Trophoblast cell (in vitro differentiated cells and primary cell): ENCODE measurements at regions not wholly inside any gene's neighbourhood (a gene's known extent, or its start where the extent isn't known, plus 50 kb on each side); places are given as distances from the start of the nearest gene placed in this dataset.

ENCODE experiments used
- DNase-seq, 2 donors: peaks; one replicate each; pipeline ENCODE4 v3.0.0-alpha.2; 2016
- H2AFZ ChIP-seq: 2 replicates; pipeline ENCODE4 v1.6.1; 2013; ENCODE audit warnings: low read length, moderate library complexity, mild to moderate bottlenecking; ENCODE audit not compliant: insufficient read depth, poor library complexity
- H2AK5ac ChIP-seq: 2 replicates; pipeline ENCODE4 v1.6.1; 2013; ENCODE audit warnings: mild to moderate bottlenecking, low read length
- H2BK120ac ChIP-seq: 2 replicates; pipeline ENCODE4 v1.6.1; 2013; ENCODE audit warnings: low read length, mild to moderate bottlenecking, moderate library complexity; ENCODE audit not compliant: insufficient read depth, poor library complexity
- H2BK12ac ChIP-seq: 2 replicates; pipeline ENCODE4 v1.6.1; 2013; ENCODE audit warnings: mild to moderate bottlenecking, low read length, moderate library complexity
- H2BK5ac ChIP-seq: 2 replicates; pipeline ENCODE4 v1.6.1; 2013; ENCODE audit warnings: low read length, low read depth, moderate library complexity, mild to moderate bottlenecking; ENCODE audit not compliant: poor library complexity
- H3K14ac ChIP-seq: 2 replicates; pipeline ENCODE4 v1.6.1; 2013; ENCODE audit warnings: mild to moderate bottlenecking, low read length
- H3K18ac ChIP-seq: 2 replicates; pipeline ENCODE4 v1.6.1; 2013; ENCODE audit warnings: mild to moderate bottlenecking, low read length
- H3K23ac ChIP-seq: 2 replicates; pipeline ENCODE4 v1.6.1; 2013; ENCODE audit warnings: low read length
- H3K27ac ChIP-seq: 2 replicates; pipeline ENCODE4 v1.5.1; 2013; ENCODE audit warnings: low read depth, mild to moderate bottlenecking, inconsistent platforms, low read length, moderate library complexity
- H3K27me3 ChIP-seq: 2 replicates; pipeline ENCODE4 v1.6.1; 2013; ENCODE audit warnings: inconsistent platforms, mild to moderate bottlenecking, low read length, moderate library complexity; ENCODE audit not compliant: insufficient read depth
- H3K36me3 ChIP-seq, 2 experiments: 1 replicate in 1 of 2; 2 replicates in 1 of 2; pipeline ENCODE4 v1.6.1; 2013; ENCODE audit warnings: low read length in 2 of 2, mild to moderate bottlenecking in 2 of 2, moderate library complexity in 1 of 2; ENCODE audit not compliant: insufficient read depth in 2 of 2, control insufficient read depth in 1 of 2
- H3K4ac ChIP-seq: 2 replicates; pipeline ENCODE4 v1.6.1; 2013; ENCODE audit warnings: low read depth, mild to moderate bottlenecking, low read length, moderate library complexity
- H3K4me1 ChIP-seq, 2 experiments: 1 replicate in 1 of 2; 2 replicates in 1 of 2; pipeline ENCODE4 v1.6.1; 2013; ENCODE audit warnings: low read length in 2 of 2, mild to moderate bottlenecking in 2 of 2, moderate library complexity in 1 of 2; ENCODE audit not compliant: insufficient read depth in 2 of 2, control insufficient read depth in 1 of 2
- H3K4me2 ChIP-seq: 2 replicates; pipeline ENCODE4 v1.6.1; 2013; ENCODE audit warnings: inconsistent platforms, mild to moderate bottlenecking, low read length, moderate library complexity
- H3K4me3 ChIP-seq: 2 replicates; pipeline ENCODE4 v1.5.1; 2013; ENCODE audit warnings: mild to moderate bottlenecking, low read depth, low read length, inconsistent platforms
- H3K79me1 ChIP-seq: one replicate; pipeline ENCODE4 v1.6.1; 2013; ENCODE audit warnings: low read length
- H3K79me2 ChIP-seq: 2 replicates; pipeline ENCODE4 v1.6.1; 2013; ENCODE audit warnings: low read length, mild to moderate bottlenecking; ENCODE audit not compliant: control insufficient read depth, insufficient read depth, poor library complexity
- H3K9ac ChIP-seq: 2 replicates; pipeline ENCODE4 v1.6.1; 2013; ENCODE audit warnings: mild to moderate bottlenecking, low read length
- H3K9me3 ChIP-seq: 2 replicates; pipeline ENCODE4 v1.6.1; 2013; ENCODE audit warnings: low read depth, mild to moderate bottlenecking, control low read depth, inconsistent platforms, low read length; ENCODE audit not compliant: insufficient read depth
- H4K12ac ChIP-seq: 2 replicates; pipeline ENCODE4 v1.6.1; 2013; ENCODE audit warnings: low read depth, mild to moderate bottlenecking, low read length, moderate library complexity
- H4K8ac ChIP-seq: 2 replicates; pipeline ENCODE4 v1.6.1; 2013; ENCODE audit warnings: low read depth, mild to moderate bottlenecking, low read length, moderate library complexity
- H4K91ac ChIP-seq: one replicate; pipeline ENCODE4 v1.6.1; 2013; ENCODE audit warnings: low read depth, mild to moderate bottlenecking, low read length, moderate library complexity
- WGBS: extraction: QIAGEN DNeasy Blood & Tissue Kit; methylation state at CpG from one replicate; pipeline ENCODE4 v1.1.7; 2013; ENCODE audit warnings: missing lambda C conversion rate; ENCODE audit not compliant: insufficient read length, insufficient coverage; ENCODE audit errors: extremely low coverage; 5-methylcytosine and 5-hydroxymethylcytosine counted together

DNA sequence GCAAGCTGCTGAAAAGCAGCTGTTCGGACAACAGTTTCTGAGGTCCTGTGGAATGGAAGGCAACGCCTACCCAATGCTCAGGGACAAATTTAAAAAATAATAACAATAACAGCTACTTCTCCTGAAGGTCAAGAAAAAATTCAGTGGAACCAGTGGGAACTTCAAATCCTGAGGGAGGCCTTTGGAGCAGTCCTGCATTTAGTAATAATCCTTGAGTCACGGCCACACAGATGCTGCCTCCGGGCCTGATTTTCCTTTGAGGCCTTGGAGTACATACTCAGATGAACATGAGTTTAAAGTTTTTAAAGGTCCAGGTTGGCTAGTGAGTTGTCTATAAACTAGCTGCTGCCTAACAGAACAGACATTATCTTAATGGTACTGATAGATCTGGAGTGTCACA lies 268.0 kb downstream of the MSRB3 start:
- no peaks in the 10 kb centered on the region for H3K79me2 ChIP-seq
- H3K36me3 ChIP-seq = no peaks in the 10 kb centered on the region
- H4K12ac ChIP-seq = no peak overlapping the region
- no peak overlapping the region for H2BK120ac ChIP-seq
- no peak overlapping the region for H2BK12ac ChIP-seq
- H3K18ac ChIP-seq = no peak overlapping the region
- H3K27me3 ChIP-seq = no peaks in the 10 kb centered on the region
- no peak overlapping the region for H3K4me3 ChIP-seq
- no peaks in the 10 kb centered on the region for H3K79me1 ChIP-seq
- no peak overlapping the region for H4K91ac ChIP-seq
- H2BK5ac ChIP-seq = no peak overlapping the region
- no peaks in the 10 kb centered on the region for H3K9me3 ChIP-seq
- no peak overlapping the region for H2AK5ac ChIP-seq
- no peaks in the 10 kb centered on the region for H3K4me1 ChIP-seq
- no peak overlapping the region for H3K23ac ChIP-seq
- DNase-seq = no peak
- no peak overlapping the region for H3K14ac ChIP-seq
- H4K8ac ChIP-seq = no peak overlapping the region
- H3K27ac ChIP-seq = no peak overlapping the region
- H3K4ac ChIP-seq = no peak overlapping the region
- H3K9ac ChIP-seq = no peak overlapping the region
- H2AFZ ChIP-seq = no peak overlapping the region
- no CpG with 5 or more reads among the region's 4 CpGs for WGBS
- H3K4me2 ChIP-seq = no peak overlapping the region

DNA sequence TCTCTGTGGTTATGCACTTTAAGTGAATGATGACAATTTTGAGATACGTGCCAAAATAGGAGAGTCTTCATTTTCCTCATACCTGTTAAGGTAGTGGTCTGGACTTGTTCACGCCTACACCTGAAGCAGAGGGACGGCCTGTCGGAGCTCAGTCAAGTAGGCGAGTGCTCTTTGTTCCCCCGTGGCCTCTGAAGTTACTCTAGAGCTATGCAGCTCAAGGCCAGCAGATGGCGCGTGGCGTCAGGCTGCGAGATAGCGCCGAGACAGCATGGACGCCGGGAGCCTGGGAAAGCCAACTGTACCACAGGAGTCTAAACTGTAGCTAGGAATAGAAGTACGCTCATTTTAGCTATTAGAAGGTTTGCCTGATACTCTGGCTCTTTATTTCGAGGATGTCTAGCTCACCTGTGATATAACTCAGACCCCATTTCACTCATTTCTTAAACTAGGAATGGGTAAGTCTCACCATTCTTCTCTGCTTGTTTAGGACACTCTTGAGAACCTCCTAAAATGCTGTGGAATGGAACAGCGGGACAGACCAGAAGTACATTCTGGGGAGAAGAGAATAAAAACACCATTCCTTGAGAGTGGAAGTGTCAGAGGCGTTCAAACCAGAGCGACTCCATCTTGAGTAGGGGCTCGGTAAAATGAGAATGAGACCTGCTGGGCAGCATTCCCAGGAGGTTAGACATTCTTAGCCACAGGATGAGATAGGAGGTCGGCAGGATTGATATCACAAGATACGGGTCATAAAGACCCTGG lies 267.4 kb upstream of the HMGA2 start:
- Histone ChIP-seq H3K9me3 (no peaks in the 10 kb centered on the region), H4K91ac (peak overlapping the region; percentile 92), H2BK12ac (peak overlapping the region; percentile 93), H3K79me2 (no peaks in the 10 kb centered on the region), H3K4me3 (no peak overlapping the region), H3K9ac (no peak overlapping the region), H3K36me3 (no peaks in the 10 kb centered on the region), H2BK5ac (peak overlapping the region; percentile 55), H3K4me2 (no peak overlapping the region), H4K8ac (peak overlapping the region; percentile 23), H3K4ac (peak overlapping the region; percentile 41), H2BK120ac (peak overlapping the region; percentile 94), H3K27me3 (no peaks in the 10 kb centered on the region), H3K79me1 (peaks cover 13% of the 10 kb centered on the region), H3K4me1 (peaks cover 0 to 4% of the 10 kb centered on the region in 2 experiments), H3K18ac (no peak overlapping the region), H3K14ac (peak overlapping the region; percentile 45), H3K27ac (peak overlapping the region; percentile 3), H3K23ac (no peak overlapping the region), H2AFZ (no peak overlapping the region), H2AK5ac (peak overlapping the region; percentile 53), H4K12ac (no peak overlapping the region)
- WGBS = no CpG with 5 or more reads among the region's 22 CpGs
- peak; percentile 86 to 97 for DNase-seq

DNA sequence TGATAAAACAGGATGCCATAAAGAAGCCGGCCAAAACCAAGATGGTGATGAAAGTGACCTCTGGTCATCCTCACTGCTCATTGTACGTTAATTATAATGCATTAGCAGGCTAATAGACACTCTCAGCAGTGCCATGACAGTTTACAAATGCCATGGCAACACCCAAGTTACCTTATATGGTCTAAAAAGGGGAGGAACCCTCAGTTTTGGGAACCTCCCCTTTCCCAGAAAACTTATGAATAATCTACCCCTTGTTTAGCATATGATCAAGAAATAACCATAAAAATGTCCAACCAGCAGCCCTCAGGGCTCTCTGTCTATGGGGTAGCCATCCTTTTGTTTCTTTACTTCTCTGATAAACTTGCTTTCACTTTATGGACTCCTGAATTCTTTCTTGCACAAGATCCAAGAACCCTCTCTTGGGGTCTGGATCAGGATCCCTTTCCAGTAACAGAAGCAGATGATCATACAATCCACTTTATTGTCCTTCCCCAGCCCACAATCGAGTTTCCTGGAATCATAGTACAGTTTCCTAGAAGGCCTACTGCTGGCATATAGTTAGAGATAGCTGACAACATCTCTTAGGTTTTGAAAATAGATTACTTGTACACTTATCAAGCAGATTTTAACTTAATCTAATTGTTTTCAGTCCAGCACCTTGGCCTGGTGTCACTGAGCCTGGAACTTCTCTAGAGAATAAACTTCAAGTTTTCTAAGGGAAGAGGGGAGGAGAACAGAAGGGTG lies 266.7 kb upstream of the HMGA2 start:
- H3K9ac ChIP-seq = no peak overlapping the region

DNA sequence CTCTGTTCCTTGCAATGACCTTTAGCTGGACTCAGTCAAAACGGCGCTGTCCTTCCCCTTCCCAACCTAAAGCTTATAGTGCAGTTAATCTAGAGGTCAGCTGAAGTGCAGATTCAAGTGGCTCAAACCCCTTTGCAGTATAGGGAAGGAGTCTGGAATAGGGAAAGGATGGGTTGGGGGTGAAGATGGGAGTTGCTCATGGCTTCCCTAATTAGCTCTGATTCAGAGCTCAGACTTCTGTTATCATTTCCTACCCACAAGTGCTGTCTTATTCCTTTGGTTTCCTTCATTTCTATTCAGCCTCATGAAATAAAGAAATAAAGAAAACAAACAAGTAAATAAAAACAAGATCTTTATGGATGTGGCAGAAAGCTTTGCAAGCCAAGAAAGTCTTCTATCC lies 264.0 kb upstream of the HMGA2 start:
- Histone ChIP-seq H2BK5ac (no peak overlapping the region), H3K9ac (no peak overlapping the region), H2AFZ (no peak overlapping the region), H3K36me3 (no peaks in the 10 kb centered on the region), H3K4ac (no peak overlapping the region), H3K79me1 (peaks cover 24% of the 10 kb centered on the region), H3K14ac (no peak overlapping the region), H3K79me2 (no peaks in the 10 kb centered on the region), H3K23ac (no peak overlapping the region), H3K4me2 (no peak overlapping the region), H2AK5ac (no peak overlapping the region), H2BK120ac (no peak overlapping the region), H4K12ac (no peak overlapping the region), H4K91ac (no peak overlapping the region), H3K27me3 (no peaks in the 10 kb centered on the region), H3K18ac (no peak overlapping the region), H4K8ac (no peak overlapping the region), H2BK12ac (peak overlapping the region; percentile 96), H3K27ac (no peak overlapping the region), H3K4me3 (no peak overlapping the region), H3K9me3 (no peaks in the 10 kb centered on the region), H3K4me1 (peaks cover 4 to 13% of the 10 kb centered on the region in 2 experiments)
- WGBS = no CpG with 5 or more reads among the region's 2 CpGs
- DNase-seq = no peak

More for the DNA sequence above, 266.7 kb upstream of the HMGA2 start:
- peak overlapping the region; percentile 92 for H4K91ac ChIP-seq
- peaks cover 13% of the 10 kb centered on the region for H3K79me1 ChIP-seq
- peak overlapping the region; percentile 55 for H3K14ac ChIP-seq
- H4K8ac ChIP-seq = peak overlapping the region; percentile 51
- H3K18ac ChIP-seq = no peak overlapping the region
- H2BK120ac ChIP-seq = peak overlapping the region; percentile 84
- H3K4ac ChIP-seq = no peak overlapping the region
- no peak overlapping the region for H3K4me3 ChIP-seq
- no peak overlapping the region for H3K4me2 ChIP-seq
- H2BK5ac ChIP-seq = peak overlapping the region; percentile 23
- H3K4me1 ChIP-seq = peaks cover 0 to 4% of the 10 kb centered on the region in 2 experiments
- H2AK5ac ChIP-seq = peak overlapping the region; percentile 74
- no peaks in the 10 kb centered on the region for H3K9me3 ChIP-seq
- no CpG with 5 or more reads among the region's 3 CpGs for WGBS
- H2BK12ac ChIP-seq = peak overlapping the region; percentile 71
- H3K79me2 ChIP-seq = no peaks in the 10 kb centered on the region
- no peak overlapping the region for H3K23ac ChIP-seq
- no peak overlapping the region for H2AFZ ChIP-seq
- DNase-seq = no peak
- no peaks in the 10 kb centered on the region for H3K27me3 ChIP-seq
- H3K27ac ChIP-seq = no peak overlapping the region
- H4K12ac ChIP-seq = no peak overlapping the region
- no peaks in the 10 kb centered on the region for H3K36me3 ChIP-seq
